OCI-LY1 (cell line): ENCODE measurements at regions not wholly inside any gene's neighbourhood (a gene's known extent, or its start where the extent isn't known, plus 50 kb on each side); places are given as distances from the start of the nearest gene placed in this dataset.

Source experiments
- H2AFZ ChIP-seq: fragments of 200-600 bp; sonication (generic), shearing (Covaris generic); 2 replicates; pipeline ENCODE4 v1.6.0; 2014; ENCODE audit warnings: antibody characterized with exemption, mild to moderate bottlenecking, low read length
- H3F3A ChIP-seq: fragments of 200-600 bp; sonication (generic), shearing (Covaris generic); 2 replicates; pipeline ENCODE4 v1.6.0; 2014; ENCODE audit warnings: mild to moderate bottlenecking, antibody characterized with exemption, low read length, moderate library complexity; ENCODE audit not compliant: insufficient read depth
- H3K27ac ChIP-seq: fragments of 200-600 bp; sonication (generic); 2 replicates; pipeline ENCODE4 v1.5.1; 2014; ENCODE audit warnings: low read length, mixed run types, mild to moderate bottlenecking, low read depth; ENCODE audit not compliant: poor library complexity, severe bottlenecking
- H3K27me3 ChIP-seq: fragments of 200-600 bp; sonication (generic); 2 replicates; pipeline ENCODE4 v1.6.0; 2014; ENCODE audit warnings: antibody characterized with exemption, mild to moderate bottlenecking, low read length, moderate library complexity; ENCODE audit not compliant: insufficient read depth
- H3K36me3 ChIP-seq: fragments of 200-600 bp; sonication (generic); 2 replicates; pipeline ENCODE4 v1.6.1; 2014; ENCODE audit warnings: mild to moderate bottlenecking, antibody characterized with exemption, low read length, moderate library complexity, mixed read lengths; ENCODE audit not compliant: insufficient read depth
- H3K4me1 ChIP-seq: fragments of 200-600 bp; sonication (generic); 2 replicates; pipeline ENCODE4 v1.5.1; 2014; ENCODE audit warnings: mild to moderate bottlenecking, low read length, moderate library complexity; ENCODE audit not compliant: insufficient read depth, severe bottlenecking
- H3K4me2 ChIP-seq: fragments of 200-600 bp; sonication (generic), shearing (Covaris generic); 2 replicates; pipeline ENCODE4 v1.6.1; 2014; ENCODE audit warnings: low read length
- H3K4me3 ChIP-seq: fragments of 200-600 bp; sonication (generic); 2 replicates; pipeline ENCODE4 v1.5.1; 2014; ENCODE audit warnings: low read length, low read depth, mild to moderate bottlenecking, mixed read lengths; ENCODE audit not compliant: poor library complexity, severe bottlenecking
- H3K79me2 ChIP-seq: fragments of 200-600 bp; shearing (Covaris generic); 2 replicates; pipeline ENCODE4 v1.6.1; 2016; ENCODE audit warnings: mixed run types, low read length, mixed read lengths; ENCODE audit not compliant: insufficient read depth
- H3K9ac ChIP-seq: fragments of 200-600 bp; sonication (generic), shearing (Covaris generic); 2 replicates; pipeline ENCODE4 v1.6.1; 2014; ENCODE audit warnings: mild to moderate bottlenecking, low read length, mixed read lengths
- H3K9me2 ChIP-seq: fragments of 200-600 bp; sonication (generic), shearing (Covaris generic); 2 replicates; pipeline ENCODE4 v1.6.1; 2014; ENCODE audit warnings: low read depth, mild to moderate bottlenecking, low read length, mixed read lengths
- H3K9me3 ChIP-seq: fragments of 200-600 bp; shearing (Covaris generic); 2 replicates; pipeline ENCODE4 v1.6.1; 2014; ENCODE audit warnings: low read length, mixed read lengths
- H4K20me1 ChIP-seq: fragments of 200-600 bp; sonication (generic), shearing (Covaris generic); 2 replicates; pipeline ENCODE4 v1.6.0; 2016; ENCODE audit warnings: mild to moderate bottlenecking, low read length; ENCODE audit not compliant: insufficient read depth
- CTCF ChIP-seq: fragments of 200-600 bp; sonication (generic), shearing (Covaris generic); IDR thresholded peaks from 2 replicates; pipeline ENCODE4 v1.5.1; 2017; ENCODE audit warnings: mild to moderate bottlenecking, antibody characterized with exemption, low read length, moderate library complexity, mixed read lengths
- EZH2 ChIP-seq: fragments of 200-600 bp; sonication (generic), shearing (Covaris generic); IDR thresholded peaks from 2 replicates; pipeline ENCODE4 v1.8.0; 2017; ENCODE audit warnings: borderline replicate concordance, mixed run types, mild to moderate bottlenecking, antibody characterized with exemption, low read length, moderate library complexity, mixed read lengths

GRCh38 chr7:153858355-153858754 lies 193.8 kb upstream of the DPP6 start:
- Histone ChIP-seq H3K27me3 (no peaks in the 10 kb centered on the region), H3K4me2 (no peak overlapping the region), H2AFZ (no peak overlapping the region), H3K36me3 (no peaks in the 10 kb centered on the region), H3F3A (no peaks in the 10 kb centered on the region), H3K79me2 (no peaks in the 10 kb centered on the region), H3K4me3 (no peak overlapping the region), H3K4me1 (no peaks in the 10 kb centered on the region), H3K27ac (no peak overlapping the region), H3K9me2 (no peaks in the 10 kb centered on the region), H3K9me3 (no peaks in the 10 kb centered on the region; the same call in 1 of the 2 replicates), H4K20me1 (no peaks in the 10 kb centered on the region), H3K9ac (no peak overlapping the region)
- TF ChIP-seq EZH2 (no peak), CTCF (no peak)

- H3K9ac ChIP-seq = no peak overlapping the region
- no peaks in the 10 kb centered on the region for H3F3A ChIP-seq
Measured at GRCh38 chr7:153859239-153859638, 193.0 kb upstream of the DPP6 start.

GRCh38 chr7:153886506-153887441 lies 165.4 kb upstream of the DPP6 start:
- H3K27ac ChIP-seq = no peak overlapping the region
- no peaks in the 10 kb centered on the region for H3F3A ChIP-seq
- H2AFZ ChIP-seq = no peak overlapping the region
- no peak overlapping the region for H3K4me3 ChIP-seq
- no peaks in the 10 kb centered on the region for H3K27me3 ChIP-seq
- no peaks in the 10 kb centered on the region for H3K36me3 ChIP-seq
- H3K79me2 ChIP-seq = no peaks in the 10 kb centered on the region
- no peaks in the 10 kb centered on the region for H3K9me3 ChIP-seq
- no peak overlapping the region for H3K4me2 ChIP-seq
- H3K9ac ChIP-seq = no peak overlapping the region
- H4K20me1 ChIP-seq = no peaks in the 10 kb centered on the region
- H3K4me1 ChIP-seq = no peaks in the 10 kb centered on the region
- no peak for TF ChIP-seq CTCF
- no peak for TF ChIP-seq EZH2
- H3K9me2 ChIP-seq = no peaks in the 10 kb centered on the region

More at GRCh38 chr7:153859239-153859638, 193.0 kb upstream of the DPP6 start:
- no peak overlapping the region for H3K4me2 ChIP-seq
- no peak overlapping the region for H3K4me3 ChIP-seq
- H3K9me3 ChIP-seq = no peaks in the 10 kb centered on the region; the same call in 1 of the 2 replicates
- H3K27ac ChIP-seq = no peak overlapping the region
- no peaks in the 10 kb centered on the region for H3K79me2 ChIP-seq
- no peaks in the 10 kb centered on the region for H3K27me3 ChIP-seq
- H3K36me3 ChIP-seq = no peaks in the 10 kb centered on the region
- no peak overlapping the region for H2AFZ ChIP-seq
- no peaks in the 10 kb centered on the region for H3K9me2 ChIP-seq
- no peaks in the 10 kb centered on the region for H3K4me1 ChIP-seq
- TF ChIP-seq CTCF (no peak), EZH2 (no peak)
- H4K20me1 ChIP-seq = no peaks in the 10 kb centered on the region
